HG03460 (cell line): ENCODE measurements at regions not wholly inside any gene's neighbourhood (a gene's known extent, or its start where the extent isn't known, plus 50 kb on each side); places are given as distances from the start of the nearest gene placed in this dataset.

Source experiments
- ATAC-seq: cut with Tn5 transposase; IDR thresholded peaks from one replicate; pipeline ENCODE4 v1.9.1; 2021; ENCODE audit not compliant: unreplicated experiment

DNA sequence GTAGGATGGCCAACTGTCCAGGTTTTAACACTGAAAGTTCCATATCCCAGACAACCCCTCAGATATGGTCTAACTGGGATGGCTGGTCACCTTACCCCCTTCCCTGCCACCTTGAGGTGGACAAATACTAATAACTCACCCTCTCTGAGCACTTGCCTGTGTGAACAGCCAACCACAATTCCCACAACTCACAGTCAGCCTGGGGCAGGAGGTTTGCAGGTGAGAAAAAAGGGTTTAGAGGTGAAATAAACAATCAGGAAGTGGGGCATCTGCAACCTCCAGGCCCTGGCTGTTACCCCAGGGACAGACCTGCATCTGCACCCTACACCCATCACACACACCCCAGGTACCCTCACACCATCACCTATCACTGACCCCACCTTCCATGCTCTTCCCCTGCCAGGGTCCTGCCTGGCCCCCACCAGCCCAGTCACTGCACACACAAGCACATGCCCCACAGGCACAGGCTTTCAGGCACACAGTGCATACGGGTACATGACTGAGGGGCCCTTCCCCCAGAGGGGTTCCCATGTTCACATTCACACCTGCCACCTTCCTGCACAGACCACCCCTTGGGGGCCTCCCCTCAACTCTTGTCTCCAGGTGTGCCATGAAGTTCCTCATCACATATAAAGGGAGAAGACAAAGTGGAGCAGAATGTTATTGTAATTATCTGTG is 679.5 kb downstream of the MATN1 start:
- no peak for ATAC-seq

DNA sequence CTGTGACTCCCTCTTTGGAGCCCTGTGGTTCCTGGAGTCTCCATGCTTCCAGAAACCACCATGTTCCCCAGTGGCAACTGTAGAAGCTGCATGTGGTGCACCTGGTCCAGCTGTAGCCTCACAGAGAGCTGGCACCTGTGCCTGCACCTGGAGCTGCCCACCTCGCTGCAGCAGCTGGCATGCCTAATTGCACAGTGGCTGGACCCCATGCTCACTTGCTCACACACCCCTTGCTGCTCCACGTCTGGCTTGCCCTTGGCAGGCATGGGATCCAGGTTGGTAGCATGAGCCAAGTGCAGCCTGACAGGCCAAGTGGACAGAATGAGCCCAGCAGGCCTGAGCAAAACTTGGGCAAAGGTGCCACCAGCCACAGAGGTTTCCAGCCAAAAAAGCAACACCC is 680.1 kb downstream of the MATN1 start:
- ATAC-seq = no peak

GRCh38 chr1:30042438-30043147 is 680.8 kb downstream of the MATN1 start:
- no peak for ATAC-seq

- no peak for ATAC-seq
Measured at GRCh38 chr1:30041741-30042437, 681.5 kb downstream of the MATN1 start.

DNA sequence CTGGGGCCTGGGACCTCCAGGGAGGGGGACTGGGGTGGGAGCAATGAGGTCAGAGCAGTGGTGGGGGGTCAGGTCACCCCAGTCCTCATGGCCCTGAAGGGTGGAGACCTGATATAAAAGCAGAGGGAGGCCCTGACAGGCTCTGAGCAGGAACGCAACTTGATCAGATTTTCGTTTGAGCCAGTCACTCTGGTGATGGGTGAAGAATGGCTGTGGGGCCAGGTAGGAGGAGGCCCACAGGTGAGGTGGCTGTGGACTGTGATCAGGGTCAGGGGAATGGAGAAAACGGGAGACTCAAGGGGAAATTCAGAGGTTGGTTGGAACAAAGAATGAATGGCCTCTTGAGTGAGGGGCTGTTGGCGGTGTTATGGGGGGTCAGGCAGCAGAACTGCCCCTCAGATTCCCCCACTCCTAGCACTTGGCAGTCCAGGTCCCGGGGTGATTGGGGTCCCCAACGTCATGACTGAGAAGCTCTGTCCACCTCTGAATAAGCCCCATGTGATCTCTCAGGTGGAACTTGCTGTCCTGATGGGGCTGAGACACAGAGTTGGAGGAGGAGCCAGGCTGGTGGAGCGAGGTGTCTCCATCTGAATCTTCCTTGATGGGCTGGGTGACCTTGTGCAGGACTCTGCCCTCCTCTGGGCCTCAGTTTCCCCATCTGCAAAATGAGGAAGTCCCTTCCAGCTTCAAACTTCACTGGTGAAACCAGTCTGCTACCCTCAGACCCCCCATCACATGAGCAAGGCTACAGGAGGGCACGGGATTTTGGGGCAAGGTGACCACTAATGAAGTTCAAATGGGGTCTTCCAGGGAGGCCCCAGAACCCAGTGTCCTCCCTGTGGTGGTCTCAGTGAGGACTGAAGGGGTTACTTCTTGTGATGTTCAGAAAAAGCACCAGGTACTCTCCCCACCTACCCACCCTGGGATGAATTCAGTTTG is 683.0 kb downstream of the MATN1 start:
- no peak for ATAC-seq

- ATAC-seq = no peak
Measured at GRCh38 chr1:30039354-30040080, 683.9 kb downstream of the MATN1 start.

- no peak for ATAC-seq
Measured at GRCh38 chr1:30038134-30039025, 685.0 kb downstream of the MATN1 start.

- ATAC-seq = no peak
Measured at GRCh38 chr1:30037251-30038118, 685.9 kb downstream of the MATN1 start.

- no peak for ATAC-seq
Measured at GRCh38 chr1:30036666-30037065, 686.7 kb downstream of the MATN1 start.

GRCh38 chr1:30036229-30036547 is 687.2 kb downstream of the MATN1 start:
- no peak for ATAC-seq

GRCh38 chr1:30035522-30036228 is 687.7 kb downstream of the MATN1 start:
- no peak for ATAC-seq

GRCh38 chr1:30034627-30035521 is 688.5 kb downstream of the MATN1 start:
- no peak for ATAC-seq

DNA sequence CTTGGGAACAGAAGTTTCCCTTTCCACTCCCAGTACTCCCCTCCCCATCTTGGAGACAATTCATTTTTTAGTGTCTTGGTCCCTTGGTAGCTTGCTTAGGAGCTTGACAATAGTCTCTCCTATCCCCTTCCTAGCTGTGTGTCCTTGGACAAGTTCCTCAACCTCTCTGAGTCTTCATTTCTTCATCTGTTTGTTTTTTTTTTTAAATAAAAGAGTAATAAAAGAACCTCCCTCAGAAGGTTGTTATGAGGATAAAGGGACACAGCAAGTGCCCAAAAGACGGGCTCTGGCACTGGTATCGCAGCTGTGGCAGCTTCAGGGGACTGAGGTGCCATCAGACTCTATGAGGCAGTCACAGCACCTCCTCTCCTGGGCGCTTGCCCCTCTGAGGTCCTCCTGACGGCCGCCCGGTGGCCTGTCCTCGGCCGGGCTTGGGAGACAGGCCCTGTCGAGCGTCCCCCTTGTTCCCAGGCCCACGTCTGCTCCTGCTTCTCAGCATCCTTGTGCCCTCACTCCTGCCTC is 689.2 kb downstream of the MATN1 start:
- ATAC-seq = no peak

- ATAC-seq = no peak
Measured at GRCh38 chr1:30033256-30034104, 689.9 kb downstream of the MATN1 start.

GRCh38 chr1:30032302-30032701 is 691.1 kb downstream of the MATN1 start:
- no peak for ATAC-seq

- ATAC-seq = no peak
Measured at GRCh38 chr1:30029677-30030076, 693.7 kb downstream of the MATN1 start.
